ENCODE measurements at regions not wholly inside any gene's neighbourhood (a gene's known extent, or its start where the extent isn't known, plus 50 kb on each side); places are given as distances from the start of the nearest gene placed in this dataset.

DNA sequence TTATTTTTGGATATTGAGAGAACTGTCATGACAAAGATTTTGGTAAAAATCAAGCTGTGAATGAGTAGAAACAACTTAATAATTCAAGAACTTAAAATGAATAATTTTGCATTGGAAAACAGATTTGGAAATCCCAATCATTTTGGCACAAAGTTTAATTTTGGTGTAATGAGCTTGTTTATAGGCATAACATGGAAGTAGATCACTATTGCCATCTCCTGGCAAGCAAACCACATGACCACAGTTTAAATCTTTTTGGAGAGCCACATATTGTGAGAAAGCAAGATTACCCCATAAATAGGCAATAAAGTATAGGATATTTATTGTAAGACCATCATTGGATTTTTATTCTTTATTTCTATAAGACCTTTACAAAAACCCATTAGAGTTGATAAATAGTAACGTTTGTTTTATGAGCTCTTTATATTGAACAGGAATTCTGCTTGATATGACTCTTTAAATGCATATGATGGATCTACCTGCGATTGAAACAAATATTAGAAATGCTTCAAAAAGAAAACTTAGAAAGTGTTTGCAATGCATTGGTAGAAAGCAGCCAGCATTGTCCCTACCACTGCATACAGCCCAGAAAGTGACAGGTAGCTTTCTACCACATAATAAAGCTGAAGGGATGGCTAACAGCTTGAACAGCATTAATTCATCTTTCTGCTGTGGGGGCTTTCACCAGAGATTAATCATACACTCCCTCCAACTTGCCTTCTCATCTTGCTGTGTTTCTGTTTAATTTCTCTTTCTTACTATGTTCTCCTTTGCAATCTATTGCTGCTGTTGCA lies 766.8 kb downstream of the TBL1XR1 start:
- peak; percentile 30 for DNase-seq (ENCODE audit: low read depth)

DNA sequence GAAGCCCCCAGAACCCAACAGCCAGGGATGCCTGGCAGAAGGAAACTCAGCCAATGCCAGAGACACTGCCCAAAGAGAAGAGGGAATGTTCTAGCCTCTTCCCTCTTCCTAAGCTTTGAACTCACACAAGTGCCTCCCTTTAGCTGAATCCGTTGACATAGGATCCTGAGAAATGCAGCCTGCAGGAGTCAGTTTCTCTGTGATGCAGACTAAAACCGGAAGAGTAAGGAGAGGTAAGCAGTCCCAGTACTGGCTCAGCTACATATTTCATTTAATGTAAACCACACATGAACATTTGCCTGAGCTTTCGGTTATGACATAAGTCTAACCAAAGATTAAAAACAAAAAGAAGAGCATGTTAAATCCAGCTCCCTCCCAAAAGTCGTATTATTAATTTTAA lies 768.7 kb downstream of the TBL1XR1 start:
- DNase-seq (ENCODE audit: low read depth), result no peak

DNA sequence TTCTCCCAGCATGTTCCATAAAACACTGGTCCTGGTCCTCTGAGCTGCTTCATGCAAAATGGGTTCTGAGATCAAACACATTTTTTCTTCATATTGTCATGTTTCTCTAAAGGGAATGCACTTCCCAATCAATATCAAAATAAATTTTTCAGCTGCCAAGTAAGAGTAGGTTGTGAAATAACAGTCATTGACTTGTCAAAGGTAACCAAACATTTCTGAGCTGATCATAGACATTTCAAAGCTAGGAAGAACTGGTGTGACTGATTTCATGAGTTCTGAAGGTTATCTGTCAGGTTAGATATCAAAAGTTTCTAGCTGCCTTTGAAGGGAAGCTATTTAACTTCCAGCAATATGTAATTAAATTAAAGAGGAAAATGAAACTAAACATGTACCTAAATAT lies 770.9 kb downstream of the TBL1XR1 start:
- DNase-seq (ENCODE audit: low read depth), result no peak

- no peak for DNase-seq (ENCODE audit: low read depth)
Measured at GRCh38 chr3:176416870-176417269, 780.4 kb downstream of the TBL1XR1 start.

- DNase-seq (ENCODE audit: low read depth), result no peak
Measured at GRCh38 chr3:176415661-176416295, 781.5 kb downstream of the TBL1XR1 start.

GRCh38 chr3:176412771-176413170 lies 784.5 kb downstream of the TBL1XR1 start:
- DNase-seq (ENCODE audit: low read depth), result no peak

- no peak for DNase-seq (ENCODE audit: low read depth)
Measured at GRCh38 chr3:176403531-176403930, 793.8 kb downstream of the TBL1XR1 start.

DNA sequence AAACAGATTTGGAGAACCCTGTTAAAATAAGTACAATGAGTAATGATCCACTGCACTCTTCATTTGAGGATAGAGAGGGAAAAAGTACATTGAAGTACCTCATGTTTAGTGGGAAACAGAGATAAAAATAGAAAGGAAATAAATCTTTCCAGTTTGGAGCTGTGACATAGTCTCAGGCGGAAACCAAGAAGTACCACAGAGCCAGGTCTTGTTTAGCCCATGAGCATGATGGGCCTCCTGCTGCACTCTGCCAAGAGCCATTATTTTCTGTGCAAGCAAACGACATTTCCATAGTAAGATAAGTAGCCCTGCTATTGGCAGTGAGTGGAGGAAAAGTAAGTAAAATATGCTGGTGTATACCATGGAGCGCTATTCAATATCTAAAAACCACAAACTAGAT lies 796.1 kb downstream of the TBL1XR1 start:
- DNase-seq (ENCODE audit: low read depth), result no peak

DNA sequence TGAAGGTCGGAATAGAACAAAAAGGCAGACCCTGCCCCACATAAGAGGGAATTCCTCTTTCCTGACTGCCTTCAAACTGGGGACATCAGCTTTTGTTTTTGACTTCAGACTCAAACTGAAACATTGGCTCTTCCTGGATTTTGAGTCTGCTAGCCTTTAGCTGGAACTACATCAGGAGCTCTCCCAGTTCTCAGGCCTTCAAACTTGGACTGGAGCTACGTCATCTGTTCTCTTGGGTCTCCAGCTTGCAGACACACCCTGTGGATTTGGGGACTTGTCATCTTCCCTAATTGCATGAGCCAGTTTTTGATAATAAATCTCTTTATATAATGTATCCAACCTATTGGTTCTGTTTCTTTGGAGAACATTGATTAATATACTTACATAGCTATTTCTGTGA lies 798.1 kb downstream of the TBL1XR1 start:
- no peak for DNase-seq (ENCODE audit: low read depth)

DNA sequence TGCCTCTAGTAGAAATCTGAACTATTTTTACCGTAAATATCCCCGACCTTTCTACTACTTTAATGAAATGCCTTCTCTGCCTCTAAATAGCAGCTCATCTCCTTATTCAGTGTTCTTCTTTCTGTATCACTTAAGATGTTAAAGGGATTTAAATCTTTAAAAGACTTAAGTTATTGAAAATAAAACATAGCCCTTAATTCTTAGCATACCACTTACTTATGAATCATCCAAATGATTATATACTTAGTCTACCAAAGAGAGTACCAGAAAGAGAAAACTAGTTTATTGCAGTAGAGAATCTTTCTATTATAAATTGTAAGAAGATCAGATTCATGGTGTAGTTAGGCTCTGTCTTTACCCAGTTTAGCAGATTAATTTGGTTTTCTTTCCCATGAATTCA lies 802.0 kb downstream of the TBL1XR1 start:
- DNase-seq (ENCODE audit: low read depth), result no peak

GRCh38 chr3:176378789-176379188 lies 818.5 kb downstream of the TBL1XR1 start:
- no peak for DNase-seq (ENCODE audit: low read depth)

DNA sequence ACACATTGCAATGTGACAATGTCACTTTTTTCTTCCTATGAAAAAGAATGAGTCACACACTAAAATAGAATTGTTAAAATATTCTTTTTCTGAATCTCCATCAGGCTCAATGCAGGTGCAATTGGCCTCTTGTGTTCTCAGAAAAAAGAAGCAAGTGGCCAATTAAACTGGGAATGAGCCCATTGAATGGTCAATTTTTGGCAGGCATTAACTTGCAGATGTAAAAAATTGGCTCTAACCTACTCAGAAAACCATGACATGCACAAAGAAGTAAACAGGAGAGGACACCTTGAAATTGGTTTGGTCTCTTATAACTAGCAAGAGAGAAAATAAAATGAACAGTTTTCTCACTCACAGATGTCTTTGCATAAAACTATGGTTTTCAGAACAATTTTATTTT lies 820.8 kb downstream of the TBL1XR1 start:
- DNase-seq (ENCODE audit: low read depth), result no peak

- no peak for DNase-seq (ENCODE audit: low read depth)
Measured at GRCh38 chr3:176375519-176375918, 821.8 kb downstream of the TBL1XR1 start.

DNA sequence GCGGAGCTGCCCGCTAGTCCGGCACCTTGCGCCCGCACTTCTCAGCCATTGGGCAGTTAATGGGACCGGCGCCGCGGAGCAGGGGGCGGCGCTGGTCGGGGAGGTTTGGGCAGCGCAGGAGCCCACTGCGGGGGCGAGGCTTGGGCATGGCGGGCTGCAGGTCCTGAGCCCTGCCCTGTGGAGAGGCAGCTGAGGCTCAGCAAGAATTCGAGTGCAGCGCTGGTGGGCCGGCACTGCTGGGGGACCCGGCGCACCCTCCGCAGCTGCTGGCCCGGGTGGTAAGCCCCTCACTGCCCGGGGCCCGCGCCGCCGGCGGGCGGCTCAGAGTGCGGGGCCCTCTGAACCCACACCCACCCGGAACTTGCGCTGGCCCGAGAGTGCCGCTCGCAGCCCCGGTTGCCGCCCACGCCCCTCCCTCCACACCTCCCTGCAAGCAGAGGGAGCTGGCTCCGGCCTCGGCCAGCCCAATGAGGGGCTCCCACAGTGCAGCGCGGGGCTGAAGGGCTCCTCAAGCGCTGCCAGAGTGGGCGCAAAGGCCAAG lies 835.0 kb downstream of the TBL1XR1 start:
- DNase-seq (ENCODE audit: low read depth), result no peak

DNA sequence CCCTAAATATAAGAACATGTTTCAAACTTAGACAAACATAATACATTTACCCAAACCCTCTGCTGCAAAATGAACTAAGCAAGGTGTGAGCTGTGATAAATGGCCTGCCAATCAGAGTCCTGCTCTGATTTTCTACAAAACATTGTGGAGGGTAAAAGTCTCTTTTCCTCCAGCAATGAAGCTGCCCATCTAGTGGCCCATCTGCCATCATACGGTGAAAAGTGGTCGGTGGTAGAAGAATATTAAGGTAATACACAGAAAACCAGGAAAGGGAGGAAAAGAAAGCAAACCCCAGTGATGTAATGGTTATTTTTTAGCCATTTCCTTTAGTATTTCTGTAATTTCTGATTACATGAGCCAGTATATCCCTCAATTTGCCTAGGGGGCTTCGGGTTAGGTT lies 838.1 kb downstream of the TBL1XR1 start:
- DNase-seq (ENCODE audit: low read depth), result no peak

DNA sequence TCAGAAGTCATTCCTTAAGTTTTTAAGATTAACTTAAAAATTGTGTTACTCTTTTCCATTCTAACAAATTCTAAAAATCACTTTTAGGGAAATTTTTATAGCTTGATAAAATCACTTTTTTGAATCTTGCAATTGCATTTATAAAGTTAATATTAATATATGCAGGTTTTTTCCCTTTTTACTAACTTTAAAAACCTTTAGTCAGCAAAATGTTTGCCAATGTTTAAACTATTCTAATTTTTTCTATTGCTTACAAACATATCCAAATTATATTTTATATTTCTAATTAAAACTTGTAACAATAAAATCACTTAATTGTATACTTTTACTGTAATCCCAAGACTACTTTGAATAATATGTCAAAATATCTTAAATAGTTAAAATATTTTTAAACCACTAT lies 839.4 kb downstream of the TBL1XR1 start:
- no peak for DNase-seq (ENCODE audit: low read depth)

GRCh38 chr3:176354843-176355242 lies 842.4 kb downstream of the TBL1XR1 start:
- no peak for DNase-seq (ENCODE audit: low read depth)

DNA sequence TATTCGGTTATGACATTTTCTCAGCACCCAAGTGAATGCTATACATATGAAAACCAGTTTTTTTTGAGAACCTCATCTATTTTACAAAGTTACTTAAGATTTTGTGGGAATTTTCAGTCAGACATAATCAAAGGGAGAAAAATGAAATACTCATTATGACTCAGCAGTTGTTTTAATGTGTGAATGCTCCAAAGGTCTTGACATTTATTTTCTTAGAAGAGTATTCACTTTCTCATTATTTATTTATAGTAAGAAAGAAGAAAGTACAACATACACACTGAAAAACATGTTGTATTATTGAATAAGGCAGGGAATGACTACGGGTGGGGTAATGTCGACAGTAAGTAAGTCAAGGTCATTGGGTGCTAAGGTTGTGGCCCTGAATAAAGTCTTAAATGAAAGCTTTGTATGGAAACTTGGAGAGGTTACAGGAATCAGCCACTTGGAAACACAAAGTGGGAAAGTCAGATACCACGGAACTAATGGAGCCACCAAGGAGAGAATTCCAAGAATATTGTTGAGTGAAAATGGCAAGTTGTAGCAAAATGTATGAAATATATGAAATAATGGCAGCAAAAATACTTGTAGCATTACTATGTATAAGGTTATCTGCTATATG lies 844.5 kb downstream of the TBL1XR1 start:
- DNase-seq (ENCODE audit: low read depth), result no peak

- peak; percentile 52 for DNase-seq (ENCODE audit: low read depth)
Measured at GRCh38 chr3:176351408-176351807, 845.9 kb downstream of the TBL1XR1 start.

DNA sequence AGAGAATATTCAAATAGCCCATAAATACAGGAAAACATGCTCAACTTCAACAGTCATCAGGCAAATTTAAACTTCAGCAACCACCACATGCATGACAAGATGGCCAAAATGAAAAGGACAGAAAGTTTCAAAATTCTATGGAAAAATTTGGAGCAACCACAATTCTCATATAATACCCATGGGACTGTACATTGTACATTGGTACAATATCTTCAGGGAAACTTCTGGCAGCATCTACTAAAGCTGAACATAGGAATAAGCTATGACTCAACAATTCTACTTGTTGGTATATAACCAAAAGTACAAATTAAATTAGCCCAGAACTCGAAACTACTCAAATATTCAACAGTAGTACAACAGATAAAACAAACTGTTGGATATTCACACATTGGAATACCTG lies 847.6 kb downstream of the TBL1XR1 start:
- no peak for DNase-seq (ENCODE audit: low read depth)

DNA sequence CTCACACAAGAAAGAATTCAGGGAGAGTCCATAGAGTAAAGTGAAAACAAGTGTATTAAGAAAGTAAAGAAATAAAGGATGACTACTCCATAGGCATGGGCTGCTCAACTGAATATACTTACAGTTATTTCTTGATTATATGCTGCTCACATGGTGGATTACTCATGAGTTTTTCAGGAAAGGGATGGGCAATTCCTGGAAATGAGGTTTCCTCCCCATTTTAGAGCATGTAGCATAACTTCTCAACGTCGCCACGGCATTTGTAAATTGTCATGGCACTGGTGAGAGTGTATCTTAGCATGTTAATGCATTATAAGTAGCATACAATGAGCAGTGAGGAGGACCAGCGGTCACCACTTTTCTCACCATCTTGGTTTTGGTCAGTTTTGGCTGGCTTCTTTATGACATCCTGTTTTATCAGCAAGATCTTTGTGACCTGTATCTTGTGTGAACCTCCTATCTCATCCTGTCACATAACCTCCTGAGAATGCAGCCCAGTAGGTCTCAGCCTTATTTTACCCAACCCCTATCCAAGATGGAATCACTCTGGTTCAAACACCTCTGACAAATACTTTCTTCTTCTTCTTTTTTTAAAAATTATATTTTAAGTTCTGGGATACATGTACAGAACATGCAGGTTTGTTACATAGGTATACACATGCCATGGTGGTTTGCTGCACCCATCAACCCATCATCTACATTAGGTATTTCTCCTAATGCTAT lies 849.7 kb downstream of the TBL1XR1 start:
- DNase-seq (ENCODE audit: low read depth), result no peak

- DNase-seq (ENCODE audit: low read depth), result no peak
Measured at GRCh38 chr3:176341963-176342362, 855.3 kb downstream of the TBL1XR1 start.
